GM12878 (cell line): ENCODE measurements at regions not wholly inside any gene's neighbourhood (a gene's known extent, or its start where the extent isn't known, plus 50 kb on each side); places are given as distances from the start of the nearest gene placed in this dataset.

Experiments
- ATAC-seq: fragments of 200-7000 bp; cut with Tn5 transposase; 3 replicates; pipeline ENCODE4 v1.9.1; 2020; ENCODE audit warnings: mild to moderate bottlenecking, moderate library complexity
- BruUV-seq: library from RNA; stranded (reverse); fragments of 400-500 nt; replicated peaks from 2 replicates; lab custom pipeline; 2021; lab: Mats Ljungman, UMichigan
- CTCF ChIA-PET: fragments of 300-600 bp; sonication (Branson Sonifier 250); formaldehyde crosslinking; extraction: SDS; loops from one replicate; lab custom pipeline; 2021; ENCODE audit warnings: inconsistent platforms; lab: Yijun Ruan, JAX
- POLR2A ChIA-PET: fragments of 350-600 bp; formaldehyde crosslinking; extraction: SDS; loops from one replicate; lab custom pipeline; 2021; ENCODE audit warnings: inconsistent platforms; lab: Charles Lee
- RAD21 ChIA-PET: fragments of 300-600 bp; sonication (Branson Sonifier 250); formaldehyde crosslinking; loops from one replicate; lab custom pipeline; 2023; ENCODE audit warnings: antibody characterized with exemption; ENCODE audit not compliant: unreplicated experiment; lab: Charles Lee
- SMC1A ChIA-PET: fragments of 300-600 bp; sonication (Branson Sonifier 250); formaldehyde crosslinking; loops from one replicate; lab custom pipeline; 2023; ENCODE audit not compliant: unreplicated experiment, uncharacterized antibody; lab: Charles Lee
- DNase-seq: peaks from one replicate; pipeline ENCODE4 v3.0.0-alpha.2; 2011; ENCODE audit warnings: low read depth, low spot score
- FAIRE-seq: peaks from 3 replicates; lab custom pipeline; 2011; peaks lifted over from hg19 to GRCh38; lab: Jason Lieb, UNC
- H2AFZ ChIP-seq: 2 replicates; pipeline ENCODE4 v1.6.0; 2011; ENCODE audit warnings: low read depth, low read length, control low read depth; ENCODE audit not compliant: control insufficient read depth
- H3K27ac ChIP-seq: 2 replicates; pipeline ENCODE4 v1.5.1; 2011; ENCODE audit warnings: control low read depth; ENCODE audit not compliant: control insufficient read depth, insufficient read depth
- H3K27me3 ChIP-seq, 2 experiments: replicated peaks in 1 of 2; 2 replicates each; pipeline versions ENCODE4 v1.6.0 to v1.6.1; 2011; ENCODE audit warnings: low read length in 1 of 2; ENCODE audit not compliant: control insufficient read depth in 2 of 2, insufficient read depth in 2 of 2
- H3K36me3 ChIP-seq, 2 experiments: 2 replicates each; pipeline ENCODE4 v1.5.1; 2011; ENCODE audit warnings: low read length in 1 of 2; ENCODE audit not compliant: control insufficient read depth in 2 of 2, insufficient read depth in 2 of 2
- H3K4me1 ChIP-seq: 2 replicates; pipeline ENCODE4 v1.6.1; 2011; ENCODE audit warnings: mild to moderate bottlenecking, low read length, moderate library complexity, mixed read lengths; ENCODE audit not compliant: control insufficient read depth, insufficient read depth
- H3K4me2 ChIP-seq: 2 replicates; pipeline ENCODE4 v1.6.0; 2011; ENCODE audit warnings: control low read depth; ENCODE audit not compliant: control insufficient read depth, insufficient read depth
- H3K4me3 ChIP-seq: fragments of 200-600 bp; sonication (generic); 2 replicates; pipeline ENCODE4 v1.5.1; 2016
- H3K79me2 ChIP-seq: 2 replicates; pipeline ENCODE4 v1.6.0; 2011; ENCODE audit warnings: low read length; ENCODE audit not compliant: control insufficient read depth, insufficient read depth
- H3K9ac ChIP-seq: 2 replicates; pipeline ENCODE4 v1.8.0; 2011; ENCODE audit warnings: low read length, control low read depth, mixed read lengths; ENCODE audit not compliant: control insufficient read depth, insufficient read depth
- H3K9me3 ChIP-seq: replicated peaks from 3 replicates; pipeline ENCODE4 v1.5.1; 2011; ENCODE audit warnings: mild to moderate bottlenecking, low read length; ENCODE audit not compliant: control insufficient read depth, insufficient read depth
- H4K20me1 ChIP-seq: 2 replicates; pipeline ENCODE4 v1.6.0; 2011; ENCODE audit not compliant: control insufficient read depth, insufficient read depth
- BRCA1 ChIP-seq: IDR thresholded peaks from 2 replicates; pipeline ENCODE4 v1.6.1; 2011; ENCODE audit warnings: low read depth, low read length, improper control_type of control experiment
- HDGF ChIP-seq: fragments of 450-650 bp; IDR thresholded peaks from 2 replicates; pipeline ENCODE4 v1.6.1; 2016; ENCODE audit warnings: antibody characterized with exemption
- JUNB ChIP-seq: IDR thresholded peaks from 2 replicates; pipeline ENCODE4 v1.6.1; 2016; ENCODE audit warnings: antibody characterized with exemption, mild to moderate bottlenecking
- KLF5 ChIP-seq: fragments of 450-650 bp; IDR thresholded peaks from 2 replicates; pipeline ENCODE4 v1.6.1; 2014; ENCODE audit warnings: mild to moderate bottlenecking; ENCODE audit not compliant: partially characterized antibody
- MEF2A ChIP-seq: IDR thresholded peaks from 2 replicates; pipeline ENCODE4 v1.6.1; 2011; ENCODE audit warnings: low read depth, mild to moderate bottlenecking, low read length, moderate library complexity; ENCODE audit not compliant: insufficient read depth
- MYB ChIP-seq: fragments of 150-350 bp; IDR thresholded peaks from 2 replicates; pipeline ENCODE4 v1.6.1; 2014; ENCODE audit warnings: mild to moderate bottlenecking, low read depth, low read length, borderline replicate concordance
- MYC ChIP-seq: IDR thresholded peaks from 2 replicates; pipeline ENCODE4 v1.6.1; 2011; ENCODE audit warnings: mild to moderate bottlenecking, low read length, moderate library complexity, inconsistent platforms; ENCODE audit not compliant: insufficient read depth, insufficient replicate concordance, insufficient read length, severe bottlenecking
- NR2C1 ChIP-seq: fragments of 450-650 bp; IDR thresholded peaks from 2 replicates; pipeline ENCODE4 v1.6.1; 2017; ENCODE audit warnings: antibody characterized with exemption, mild to moderate bottlenecking, moderate library complexity
- NRF1 ChIP-seq: conservative IDR thresholded peaks from 2 replicates; pipeline ENCODE4 v1.6.1; 2011; ENCODE audit warnings: mild to moderate bottlenecking, low read depth, low read length, improper control_type of control experiment
- POLR2AphosphoS2 ChIP-seq: IDR thresholded peaks from 2 replicates; pipeline ENCODE4 v1.6.1; 2011; ENCODE audit warnings: low read depth, mild to moderate bottlenecking, low read length, improper control_type of control experiment, moderate library complexity
- RB1 ChIP-seq: fragments of 450-650 bp; formaldehyde crosslinking; IDR thresholded peaks from 2 replicates; pipeline ENCODE4 v1.6.1; 2017; ENCODE audit warnings: mild to moderate bottlenecking, borderline replicate concordance
- YY1 ChIP-seq: IDR thresholded peaks from 2 replicates; pipeline ENCODE4 v1.6.1; 2011; ENCODE audit warnings: low read depth, mild to moderate bottlenecking, low read length
- ZNF24 ChIP-seq: fragments of 450-650 bp; IDR thresholded peaks from 2 replicates; pipeline ENCODE4 v1.6.1; 2017; ENCODE audit warnings: antibody characterized with exemption, mild to moderate bottlenecking
- ZNF384 ChIP-seq: IDR thresholded peaks from 2 replicates; pipeline ENCODE4 v1.6.1; 2012; ENCODE audit warnings: low read depth, mild to moderate bottlenecking, low read length, improper control_type of control experiment, borderline replicate concordance
- WGBS: methylation state at CpG from one replicate; pipeline ENCODE4 v1.1.6; 2016; ENCODE audit warnings: low lambda C conversion rate; ENCODE audit not compliant: insufficient replicate concordance, insufficient coverage; ENCODE audit errors: missing lambda C conversion rate; 5-methylcytosine and 5-hydroxymethylcytosine counted together
- in situ Hi-C: fragments of 300-500 bp; cut with MboI; formaldehyde crosslinking; loops from 9 replicates; pipeline ENCODE4 v1.14.3; 2018; ENCODE audit warnings: mixed read lengths
- intact Hi-C: fragments of 100-400 bp; cut with micrococcal nuclease; formaldehyde crosslinking; loops from one replicate; pipeline ENCODE4 v1.14.2; 2022; ENCODE audit not compliant: unreplicated experiment
- TF ChIP-seq, protein P1 (sequence below): IDR thresholded peaks from 2 replicates; pipeline ENCODE4 v1.6.1; 2011; ENCODE audit warnings: low read depth, mild to moderate bottlenecking, low read length, moderate library complexity, borderline replicate concordance; ENCODE audit errors: extremely low read depth
- TF ChIP-seq, protein P2 (sequence below): fragments of 450-650 bp; formaldehyde crosslinking; IDR thresholded peaks from 2 replicates; pipeline ENCODE4 v1.4.0; 2020; ENCODE audit warnings: mild to moderate bottlenecking, moderate library complexity

DNA sequence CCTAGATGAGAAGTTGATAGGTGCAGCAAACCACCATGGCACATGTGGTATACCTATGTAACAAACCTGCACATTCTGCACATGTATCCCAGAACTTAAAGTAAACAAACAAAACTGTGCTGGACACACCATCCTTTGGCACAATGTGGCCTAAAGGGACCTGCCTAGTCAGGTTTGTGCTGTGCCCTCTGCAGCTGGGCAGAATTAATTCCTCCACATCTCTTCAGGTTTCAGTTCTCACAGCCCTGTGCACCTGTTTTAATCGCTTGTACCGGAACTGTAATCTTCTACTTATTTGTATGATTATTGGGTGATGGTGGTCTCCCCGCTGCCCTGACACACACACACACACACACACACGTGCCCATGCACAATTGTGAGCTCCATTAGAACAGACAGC is 252.7 kb downstream of the ACTR3B start:
- CTCF ChIA-PET: no interaction called here
- Histone ChIP-seq H3K4me3 (no peak overlapping the region), H3K4me2 (no peak overlapping the region), H3K27me3 (no peaks in the 10 kb centered on the region)
- POLR2A ChIA-PET: no interaction called here
- SMC1A ChIA-PET: no interaction called here
- TF ChIP-seq, protein P1, sequence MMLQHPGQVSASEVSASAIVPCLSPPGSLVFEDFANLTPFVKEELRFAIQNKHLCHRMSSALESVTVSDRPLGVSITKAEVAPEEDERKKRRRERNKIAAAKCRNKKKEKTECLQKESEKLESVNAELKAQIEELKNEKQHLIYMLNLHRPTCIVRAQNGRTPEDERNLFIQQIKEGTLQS: no peak
- TF ChIP-seq YY1 (no peak), MYC (no peak), MEF2A (no peak), POLR2AphosphoS2 (no peak), ZNF384 (no peak), HDGF (no peak), RB1 (no peak)
- TF ChIP-seq, all 136 proteins: peak for 0
- no peaks in the 10 kb centered on the region for H3K79me2 ChIP-seq
- no peaks in the 10 kb centered on the region for H4K20me1 ChIP-seq
- DNase-seq (no peak), FAIRE-seq (no peak), ATAC-seq (no peak)
- H3K4me1 ChIP-seq: no peaks in the 10 kb centered on the region
- no peak overlapping the region for H3K9ac ChIP-seq
- H3K9me3 ChIP-seq: no peaks in the 10 kb centered on the region
- H3K27ac ChIP-seq: no peak overlapping the region
- RAD21 ChIA-PET: no interaction called here
- H2AFZ ChIP-seq: no peak overlapping the region
- 38% methylated on average over 4 of the region's 4 CpGs for WGBS
- H3K36me3 ChIP-seq: no peaks in the 10 kb centered on the region
- in situ Hi-C loops (no loop called here), intact Hi-C loops (no loop called here)
- no TSS peak for BruUV-seq

DNA sequence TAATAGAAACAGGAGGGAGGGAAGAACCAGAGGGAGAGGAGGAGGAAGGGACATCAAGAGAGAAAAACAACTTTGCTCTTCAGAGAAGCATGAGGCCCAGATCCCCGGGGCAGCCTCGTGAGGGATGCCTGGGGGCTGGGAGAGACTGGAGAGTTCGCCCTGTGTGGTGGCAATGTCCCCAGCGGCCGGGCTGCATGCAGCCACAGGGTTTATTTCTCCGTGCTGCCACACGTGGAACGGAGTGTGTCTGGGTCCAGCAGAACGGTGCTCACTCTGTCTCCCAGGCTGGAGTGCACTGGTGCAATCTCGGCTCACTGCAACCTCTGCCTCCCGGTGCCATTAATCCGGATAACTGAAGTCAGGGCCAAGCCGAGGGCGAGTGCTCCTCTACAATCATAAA is 257.7 kb downstream of the ACTR3B start:
- CTCF ChIA-PET: no interaction called here
- RAD21 ChIA-PET: no interaction called here
- no peak for TF ChIP-seq MYB
- no peak for TF ChIP-seq NR2C1
- no peak for TF ChIP-seq JUNB
- TF ChIP-seq, protein P2, sequence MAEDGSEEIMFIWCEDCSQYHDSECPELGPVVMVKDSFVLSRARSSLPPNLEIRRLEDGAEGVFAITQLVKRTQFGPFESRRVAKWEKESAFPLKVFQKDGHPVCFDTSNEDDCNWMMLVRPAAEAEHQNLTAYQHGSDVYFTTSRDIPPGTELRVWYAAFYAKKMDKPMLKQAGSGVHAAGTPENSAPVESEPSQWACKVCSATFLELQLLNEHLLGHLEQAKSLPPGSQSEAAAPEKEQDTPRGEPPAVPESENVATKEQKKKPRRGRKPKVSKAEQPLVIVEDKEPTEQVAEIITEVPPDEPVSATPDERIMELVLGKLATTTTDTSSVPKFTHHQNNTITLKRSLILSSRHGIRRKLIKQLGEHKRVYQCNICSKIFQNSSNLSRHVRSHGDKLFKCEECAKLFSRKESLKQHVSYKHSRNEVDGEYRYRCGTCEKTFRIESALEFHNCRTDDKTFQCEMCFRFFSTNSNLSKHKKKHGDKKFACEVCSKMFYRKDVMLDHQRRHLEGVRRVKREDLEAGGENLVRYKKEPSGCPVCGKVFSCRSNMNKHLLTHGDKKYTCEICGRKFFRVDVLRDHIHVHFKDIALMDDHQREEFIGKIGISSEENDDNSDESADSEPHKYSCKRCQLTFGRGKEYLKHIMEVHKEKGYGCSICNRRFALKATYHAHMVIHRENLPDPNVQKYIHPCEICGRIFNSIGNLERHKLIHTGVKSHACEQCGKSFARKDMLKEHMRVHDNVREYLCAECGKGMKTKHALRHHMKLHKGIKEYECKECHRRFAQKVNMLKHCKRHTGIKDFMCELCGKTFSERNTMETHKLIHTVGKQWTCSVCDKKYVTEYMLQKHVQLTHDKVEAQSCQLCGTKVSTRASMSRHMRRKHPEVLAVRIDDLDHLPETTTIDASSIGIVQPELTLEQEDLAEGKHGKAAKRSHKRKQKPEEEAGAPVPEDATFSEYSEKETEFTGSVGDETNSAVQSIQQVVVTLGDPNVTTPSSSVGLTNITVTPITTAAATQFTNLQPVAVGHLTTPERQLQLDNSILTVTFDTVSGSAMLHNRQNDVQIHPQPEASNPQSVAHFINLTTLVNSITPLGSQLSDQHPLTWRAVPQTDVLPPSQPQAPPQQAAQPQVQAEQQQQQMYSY (CRISPR knock-in tag): no peak
- no peak for TF ChIP-seq BRCA1
- no peak for TF ChIP-seq KLF5
- TF ChIP-seq ZNF24: no peak
- no peak for TF ChIP-seq NRF1

More for the DNA sequence above, 257.7 kb downstream of the ACTR3B start:
- Histone ChIP-seq H3K27me3 (no peaks in the 10 kb centered on the region), H4K20me1 (no peaks in the 10 kb centered on the region), H3K9me3 (no peaks in the 10 kb centered on the region), H3K4me3 (no peak overlapping the region), H3K4me1 (no peaks in the 10 kb centered on the region), H3K4me2 (no peak overlapping the region), H3K36me3 (no peaks in the 10 kb centered on the region), H3K27ac (no peak overlapping the region), H2AFZ (no peak overlapping the region), H3K9ac (no peak overlapping the region), H3K79me2 (no peaks in the 10 kb centered on the region)
- POLR2A ChIA-PET: no interaction called here
- FAIRE-seq (no peak), DNase-seq (no peak), ATAC-seq (no peak)
- WGBS: 41% methylated on average over 14 of the region's 14 CpGs
- intact Hi-C loops: no loop called here
- SMC1A ChIA-PET: no interaction called here
- BruUV-seq: no TSS peak
- in situ Hi-C loops: no loop called here
